Central memory CD8-positive, alpha-beta T cell (primary cell): ENCODE measurements at regions not wholly inside any gene's neighbourhood (a gene's known extent, or its start where the extent isn't known, plus 50 kb on each side); places are given as distances from the start of the nearest gene placed in this dataset.

Experiments
- ATAC-seq: fragments of 150-1000 bp; cut with Tn5 transposase; replicated peaks from 2 replicates; pipeline ENCODE4 v1.10.0; 2022; ENCODE audit warnings: mild to moderate bottlenecking, moderate FRiP score, moderate number of reproducible peaks; ENCODE audit not compliant: poor library complexity, severe bottlenecking; ENCODE audit errors: extremely low read depth
- DNase-seq, 2 donors: peaks; one replicate each; pipeline ENCODE4 v3.0.0; 2021; ENCODE audit warnings: low spot score in 2 of 2
- H3K27ac Mint-ChIP-seq: one replicate; pipeline ENCODE4 v1.8.0; 2022; ENCODE audit warnings: low read depth, mild to moderate bottlenecking, moderate library complexity, mixed read lengths
- H3K27me3 Mint-ChIP-seq: one replicate; pipeline ENCODE4 v1.8.0; 2022; ENCODE audit warnings: mixed read lengths
- H3K36me3 Mint-ChIP-seq: one replicate; pipeline ENCODE4 v1.8.0; 2022; ENCODE audit warnings: mild to moderate bottlenecking, moderate library complexity, mixed read lengths; ENCODE audit not compliant: insufficient read depth
- H3K4me1 Mint-ChIP-seq: one replicate; pipeline ENCODE4 v1.8.0; 2022; ENCODE audit warnings: mixed read lengths
- H3K4me3 Mint-ChIP-seq: one replicate; pipeline ENCODE4 v1.8.0; 2022; ENCODE audit warnings: mild to moderate bottlenecking, moderate library complexity, mixed read lengths
- H3K9me3 Mint-ChIP-seq: one replicate; pipeline ENCODE4 v1.8.0; 2022; ENCODE audit warnings: mixed read lengths

- H3K27me3 Mint-ChIP-seq, result peaks cover 3% of the 10 kb centered on the region
- H3K9me3 Mint-ChIP-seq, result no peaks in the 10 kb centered on the region
- H3K27ac Mint-ChIP-seq, result no peak overlapping the region
- H3K36me3 Mint-ChIP-seq, result no peaks in the 10 kb centered on the region
- H3K4me3 Mint-ChIP-seq, result no peak overlapping the region
- ATAC-seq (no peak), DNase-seq (no peak)
- H3K4me1 Mint-ChIP-seq, result no peaks in the 10 kb centered on the region
These were observed 58.0 kb upstream of the DOCK10 start for GRCh38 chr2:225100269-225100668.

- Mint-ChIP-seq H3K27ac (no peak overlapping the region), H3K36me3 (no peaks in the 10 kb centered on the region), H3K27me3 (peaks cover 32% of the 10 kb centered on the region), H3K4me3 (no peak overlapping the region), H3K4me1 (no peaks in the 10 kb centered on the region), H3K9me3 (no peaks in the 10 kb centered on the region)
- ATAC-seq, result no peak
- no peak for DNase-seq
These were observed 54.8 kb upstream of the DOCK10 start for GRCh38 chr2:225097035-225097434.
